ENCODE measurements at regions not wholly inside any gene's neighbourhood (a gene's known extent, or its start where the extent isn't known, plus 50 kb on each side); places are given as distances from the start of the nearest gene placed in this dataset.
"Not testable (repeated sequence)": the region's sequence is repeated elsewhere in the genome, so short reads cannot be mapped to it uniquely, and the experiment has no call there.

DNA sequence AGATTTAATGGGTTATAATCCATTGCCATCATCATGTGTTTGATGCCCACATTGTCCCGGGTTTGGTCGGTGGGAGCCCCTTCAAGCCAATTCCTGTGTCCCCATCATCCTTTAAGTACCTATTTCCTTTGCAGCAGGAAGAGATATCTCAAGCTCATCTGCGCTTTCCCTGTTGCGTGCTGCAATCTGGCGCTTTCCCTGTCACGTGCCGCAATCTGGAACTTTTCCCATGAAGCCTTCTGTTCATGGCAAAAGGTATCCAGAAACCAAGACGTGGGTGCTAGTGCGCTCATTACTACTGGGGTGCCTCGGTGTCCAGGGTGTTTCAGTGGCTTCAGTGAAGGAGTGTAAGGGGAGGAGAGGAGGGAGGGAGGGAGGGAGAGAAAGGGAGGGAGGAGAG lies 174.6 kb upstream of the ZNF469 start:
- no peak overlapping the region for H3K27ac ChIP-seq
- no peak for TF ChIP-seq ZFX (IDR thresholded peaks at IDR 0.05)
- TF ChIP-seq, protein P1, sequence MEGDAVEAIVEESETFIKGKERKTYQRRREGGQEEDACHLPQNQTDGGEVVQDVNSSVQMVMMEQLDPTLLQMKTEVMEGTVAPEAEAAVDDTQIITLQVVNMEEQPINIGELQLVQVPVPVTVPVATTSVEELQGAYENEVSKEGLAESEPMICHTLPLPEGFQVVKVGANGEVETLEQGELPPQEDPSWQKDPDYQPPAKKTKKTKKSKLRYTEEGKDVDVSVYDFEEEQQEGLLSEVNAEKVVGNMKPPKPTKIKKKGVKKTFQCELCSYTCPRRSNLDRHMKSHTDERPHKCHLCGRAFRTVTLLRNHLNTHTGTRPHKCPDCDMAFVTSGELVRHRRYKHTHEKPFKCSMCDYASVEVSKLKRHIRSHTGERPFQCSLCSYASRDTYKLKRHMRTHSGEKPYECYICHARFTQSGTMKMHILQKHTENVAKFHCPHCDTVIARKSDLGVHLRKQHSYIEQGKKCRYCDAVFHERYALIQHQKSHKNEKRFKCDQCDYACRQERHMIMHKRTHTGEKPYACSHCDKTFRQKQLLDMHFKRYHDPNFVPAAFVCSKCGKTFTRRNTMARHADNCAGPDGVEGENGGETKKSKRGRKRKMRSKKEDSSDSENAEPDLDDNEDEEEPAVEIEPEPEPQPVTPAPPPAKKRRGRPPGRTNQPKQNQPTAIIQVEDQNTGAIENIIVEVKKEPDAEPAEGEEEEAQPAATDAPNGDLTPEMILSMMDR (conservative IDR thresholded peaks at IDR 0.05): no peak

DNA sequence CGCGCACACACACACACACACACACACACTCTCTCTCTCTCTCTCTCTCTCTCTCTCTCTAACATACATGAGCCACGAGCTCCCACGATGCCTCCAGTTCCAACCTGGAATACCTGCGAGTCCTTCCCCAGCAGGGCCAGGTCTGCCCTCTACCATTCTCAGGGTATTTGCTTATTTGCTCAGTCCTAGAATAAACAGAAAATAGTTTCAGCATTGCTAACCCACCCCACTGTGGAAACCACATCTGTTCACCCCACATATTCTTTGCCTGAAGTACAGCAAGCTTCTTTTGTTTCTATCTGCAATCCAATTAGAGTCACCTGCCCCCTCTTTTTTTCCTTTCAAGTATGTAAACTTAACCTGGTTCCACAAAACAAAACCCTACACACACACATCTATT lies 174.0 kb upstream of the ZNF469 start:
- not testable (repeated sequence) for H3K27ac ChIP-seq

DNA sequence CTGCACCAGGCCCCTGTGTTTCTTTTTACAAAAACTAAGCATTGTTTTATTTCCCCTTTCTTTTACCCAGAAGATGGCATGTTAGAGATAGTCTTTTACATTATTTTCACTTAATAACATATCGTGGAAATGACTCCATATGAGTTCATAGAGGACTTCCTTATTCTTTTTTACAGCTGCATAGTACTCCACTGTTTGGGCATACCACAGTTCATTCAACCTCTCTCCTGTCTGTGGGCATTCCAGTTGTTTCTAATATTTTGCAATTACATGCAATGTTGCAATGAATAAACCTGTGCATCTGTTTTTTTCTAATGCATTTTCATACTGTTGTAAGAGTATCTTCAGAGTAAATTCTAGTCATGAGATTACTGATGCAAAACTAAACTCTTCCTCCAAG lies 173.2 kb upstream of the ZNF469 start:
- H3K27ac ChIP-seq: not testable (repeated sequence)

DNA sequence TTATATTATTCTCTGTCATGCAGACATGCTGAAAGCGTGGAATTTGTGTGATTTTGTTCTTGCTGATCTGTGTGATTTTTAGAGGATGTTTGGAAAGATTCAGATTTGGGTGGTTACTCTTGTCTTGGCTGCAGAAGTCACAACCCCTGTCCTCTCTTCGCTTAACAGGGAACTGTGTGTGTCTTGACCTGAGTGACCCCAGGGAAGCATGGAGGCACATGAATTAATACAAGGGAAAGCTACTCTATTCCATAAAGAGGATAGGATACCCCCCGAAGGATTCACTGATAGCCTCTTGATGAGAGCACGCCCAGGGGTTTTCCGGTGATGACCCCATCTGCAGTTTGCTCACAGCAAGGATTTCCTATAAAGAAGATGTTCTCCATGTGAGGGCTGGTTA lies 168.8 kb upstream of the ZNF469 start:
- H3K27ac ChIP-seq: not testable (repeated sequence)

DNA sequence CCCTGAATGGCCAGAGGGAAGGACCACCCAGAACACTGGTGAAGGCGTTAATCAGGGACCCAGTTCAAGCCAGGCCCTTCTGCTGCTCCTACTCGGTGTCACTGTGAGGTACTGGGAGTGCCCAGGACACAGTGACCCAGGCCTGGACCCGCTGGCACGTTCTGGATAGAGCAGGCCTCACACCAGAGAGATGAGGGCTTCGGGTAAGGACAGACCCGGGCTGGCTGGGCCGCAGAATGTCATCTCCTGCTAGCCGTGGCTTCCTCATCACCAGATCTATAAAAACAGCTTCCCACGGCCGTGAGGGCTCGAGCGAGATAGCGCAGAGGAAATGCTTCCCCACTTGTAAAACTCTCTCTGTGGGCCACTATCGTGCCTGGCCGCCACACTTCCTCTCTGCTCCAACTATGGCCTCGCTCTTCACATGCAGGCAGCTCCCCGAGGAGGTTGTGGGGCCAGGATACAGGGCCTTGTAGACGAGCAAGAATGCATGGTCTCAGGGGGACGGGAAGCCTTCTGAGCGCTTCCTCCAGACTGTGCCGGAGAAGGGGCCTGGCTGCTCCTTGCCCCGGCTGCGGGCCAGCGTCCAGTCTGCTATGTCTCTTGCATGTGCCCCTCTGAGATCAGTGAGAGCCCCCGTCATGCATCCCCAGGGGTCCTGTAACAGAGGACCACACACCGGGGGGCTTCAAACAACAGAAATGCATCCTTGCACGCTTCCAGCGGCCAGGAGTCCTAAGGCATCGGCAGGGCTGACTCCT lies 161.6 kb upstream of the ZNF469 start:
- H3K27ac ChIP-seq: not testable (repeated sequence)

DNA sequence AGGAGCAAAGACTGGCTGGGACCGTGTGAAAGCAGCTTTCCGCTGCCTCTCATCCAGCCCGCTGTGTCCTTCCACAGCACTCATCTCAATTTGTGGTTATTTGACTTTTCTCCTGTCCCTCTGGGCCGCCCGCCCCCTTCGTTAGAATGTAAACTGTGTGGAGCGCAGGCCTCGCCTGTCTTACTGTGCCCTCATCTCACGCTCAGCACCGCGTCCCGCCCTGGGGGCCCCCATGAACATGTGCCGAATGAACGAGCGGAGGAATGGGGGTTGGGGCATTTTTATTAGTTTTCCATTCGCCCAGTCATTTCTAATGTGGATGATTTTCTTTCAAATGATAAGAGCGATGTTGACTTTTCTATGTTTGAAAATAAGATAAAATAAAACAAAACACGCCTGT lies 159.1 kb upstream of the ZNF469 start:
- not testable (repeated sequence) for H3K27ac ChIP-seq

DNA sequence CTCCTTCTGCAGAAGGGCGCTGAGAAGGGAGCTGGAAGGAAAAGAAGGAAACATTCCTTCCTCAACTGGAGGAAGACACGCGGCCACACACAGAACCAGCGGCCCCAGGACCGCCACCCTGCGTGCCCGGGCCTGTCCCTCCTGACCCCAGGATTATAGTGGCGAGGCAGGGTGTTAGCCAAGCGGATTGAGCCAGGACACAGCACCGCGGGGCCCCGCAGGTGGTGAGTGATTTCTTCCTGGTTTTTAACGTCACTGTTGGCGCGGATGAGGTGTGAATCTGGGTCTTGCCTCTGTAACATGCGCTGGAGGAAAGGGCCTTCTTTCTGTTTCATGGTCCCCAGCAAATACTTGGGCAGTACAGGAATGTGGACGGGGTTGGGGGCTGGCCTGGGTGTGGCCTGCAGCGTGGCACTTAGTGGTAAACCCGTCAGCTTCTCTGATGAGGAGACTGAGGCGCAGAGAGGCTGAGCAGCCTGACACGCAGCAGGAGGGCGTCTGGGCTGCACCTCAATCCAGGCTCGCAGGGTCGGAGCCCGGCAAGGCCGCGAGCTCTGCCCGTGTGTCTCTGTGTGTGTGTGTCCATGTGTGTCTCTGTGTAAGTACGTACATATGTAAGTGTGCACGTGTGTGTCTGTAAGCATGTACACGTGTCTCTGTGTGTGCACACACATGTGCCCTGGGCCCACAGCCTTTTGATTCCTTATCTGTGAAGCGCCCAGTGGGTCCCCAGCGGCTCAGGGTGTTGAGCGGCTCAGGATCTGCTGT lies 158.4 kb upstream of the ZNF469 start:
- H3K27ac ChIP-seq: not testable (repeated sequence)

DNA sequence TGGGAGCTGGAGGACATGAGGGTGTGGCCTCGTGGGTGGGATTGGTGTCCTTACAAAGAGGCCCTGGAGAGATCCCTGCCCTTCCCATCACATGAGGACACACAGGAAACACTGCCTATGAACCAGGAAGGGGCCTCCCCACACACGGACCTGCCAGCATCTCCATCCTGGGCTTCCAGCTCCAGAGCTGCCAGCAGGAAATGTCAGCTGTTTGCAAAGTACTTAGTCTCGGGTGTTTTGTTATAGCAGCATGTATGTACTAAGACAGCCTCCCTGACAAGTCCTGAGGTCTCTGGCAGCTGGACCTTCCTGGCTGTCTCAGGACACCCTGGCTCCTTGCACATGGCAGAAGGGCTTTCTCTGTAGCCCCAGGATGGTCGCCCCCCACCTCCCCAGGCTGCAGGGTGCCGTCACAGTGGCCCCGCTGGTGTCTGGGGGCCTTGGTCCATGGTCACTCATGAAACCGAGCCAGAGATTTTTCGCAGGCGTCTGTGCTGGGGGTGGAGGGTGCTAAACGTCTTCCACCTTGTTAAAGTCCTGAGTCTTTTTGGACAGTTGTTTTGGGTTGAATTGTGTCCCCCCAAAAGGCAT lies 157.0 kb upstream of the ZNF469 start:
- H3K27ac ChIP-seq: not testable (repeated sequence)

DNA sequence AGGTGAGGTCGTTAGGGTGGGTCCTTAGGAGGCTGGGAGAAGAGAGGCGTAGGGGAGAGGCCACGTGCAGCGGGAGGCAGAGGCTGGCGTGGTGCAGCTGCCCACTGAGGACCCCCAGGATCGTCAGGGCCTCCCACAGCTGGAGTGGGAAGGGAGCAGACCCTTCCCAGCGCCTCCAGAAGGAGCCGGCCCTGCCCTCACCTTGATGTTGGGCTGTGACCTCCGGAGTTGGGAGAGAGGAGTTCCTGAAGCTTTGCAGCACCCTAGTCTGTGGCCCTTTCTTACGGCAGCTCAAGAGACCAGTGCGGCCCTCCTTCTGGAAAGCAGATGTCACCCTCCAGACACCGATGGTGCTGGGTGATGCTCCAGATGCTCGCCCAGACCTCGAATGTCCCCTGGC lies 156.5 kb upstream of the ZNF469 start:
- H3K27ac ChIP-seq: not testable (repeated sequence)

DNA sequence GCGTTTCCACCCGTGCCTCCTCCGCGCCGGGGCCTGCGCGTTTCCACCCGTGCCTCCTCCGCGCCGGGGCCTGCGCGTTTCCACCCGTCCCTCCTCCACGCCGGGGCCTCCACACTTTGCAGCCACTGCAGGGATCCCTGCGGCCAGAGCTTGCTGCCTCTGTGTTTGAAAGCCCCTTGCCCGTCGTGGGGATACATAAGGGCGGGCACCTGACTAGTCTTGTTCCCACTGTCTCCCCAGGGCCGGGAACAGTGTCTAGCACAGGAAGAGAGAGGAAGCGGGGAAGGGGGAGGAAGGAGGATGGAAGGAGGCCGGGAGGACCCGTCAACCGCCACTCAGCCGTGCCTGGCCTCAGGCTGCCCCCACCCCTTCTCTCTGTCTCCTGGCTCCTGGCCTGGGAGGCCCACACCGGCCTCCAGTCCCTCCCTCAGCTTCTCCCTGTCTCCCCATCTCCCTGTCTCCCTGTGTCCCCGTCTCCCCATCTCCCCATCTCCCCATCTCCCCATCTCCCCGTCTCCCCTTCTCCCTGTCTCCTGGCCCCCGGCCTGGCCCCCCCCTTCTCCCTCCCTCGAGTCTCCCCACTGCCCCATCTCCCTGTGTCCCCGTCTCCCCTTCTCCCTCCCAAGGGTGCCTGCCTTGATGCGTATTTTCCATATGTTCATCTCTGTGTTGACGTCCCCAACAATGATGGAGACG lies 155.6 kb upstream of the ZNF469 start:
- not testable (repeated sequence) for H3K27ac ChIP-seq

DNA sequence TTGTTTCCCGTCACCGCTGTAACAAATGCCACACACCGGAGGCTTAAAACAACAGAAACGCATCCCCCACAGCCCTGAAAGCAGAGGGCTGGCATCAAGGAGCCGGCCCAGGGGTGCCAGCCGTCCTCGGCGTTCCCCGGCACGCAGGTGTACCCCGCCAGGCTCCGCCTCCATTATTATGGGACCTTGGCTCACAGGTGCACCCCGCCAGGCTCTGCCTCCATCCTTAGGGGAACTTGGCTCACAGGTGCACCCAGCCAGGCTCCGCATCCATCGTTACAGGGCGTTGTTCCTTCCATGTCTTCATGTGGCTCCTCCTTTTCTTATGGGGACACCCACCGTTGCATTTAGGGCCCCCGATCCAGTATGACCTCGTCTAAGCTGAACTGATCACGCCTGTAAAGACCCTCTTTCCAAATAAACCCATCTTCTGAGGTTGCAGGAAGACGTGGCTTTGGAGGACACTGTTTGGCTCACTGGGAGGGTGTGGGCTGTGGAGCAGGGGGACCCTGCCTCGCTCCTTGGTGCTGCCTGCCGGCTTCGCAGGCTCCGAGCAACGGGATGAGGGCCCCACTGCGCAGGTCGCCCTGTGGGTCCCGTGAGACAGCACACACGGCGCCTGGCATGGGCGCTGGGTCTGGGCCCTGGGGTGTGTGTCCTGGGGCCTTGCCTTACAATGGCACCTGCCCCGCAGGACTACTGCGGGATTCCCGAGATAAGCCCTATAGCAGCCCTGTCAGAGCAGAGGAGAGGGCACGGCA lies 154.9 kb upstream of the ZNF469 start:
- H3K27ac ChIP-seq: not testable (repeated sequence)

DNA sequence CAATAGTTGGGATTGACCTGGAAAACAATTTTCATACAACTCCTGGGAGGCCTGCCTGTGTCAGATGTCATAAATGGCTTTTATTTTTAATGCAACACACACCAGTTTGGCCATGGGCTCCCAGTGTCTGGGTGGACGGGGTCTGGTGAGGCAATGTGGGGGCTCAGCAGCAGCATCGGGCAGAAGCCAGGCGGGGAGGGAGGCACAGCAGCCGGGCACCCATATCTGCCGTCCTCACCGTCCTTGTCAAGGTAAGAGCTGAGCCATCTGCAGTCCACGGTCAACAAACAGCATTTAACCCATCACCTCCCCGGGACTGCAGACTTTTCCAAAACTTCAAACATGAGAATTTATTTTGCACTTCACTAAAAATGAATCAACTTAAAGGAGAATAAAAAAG lies 154.0 kb upstream of the ZNF469 start:
- H3K27ac ChIP-seq: not testable (repeated sequence)

DNA sequence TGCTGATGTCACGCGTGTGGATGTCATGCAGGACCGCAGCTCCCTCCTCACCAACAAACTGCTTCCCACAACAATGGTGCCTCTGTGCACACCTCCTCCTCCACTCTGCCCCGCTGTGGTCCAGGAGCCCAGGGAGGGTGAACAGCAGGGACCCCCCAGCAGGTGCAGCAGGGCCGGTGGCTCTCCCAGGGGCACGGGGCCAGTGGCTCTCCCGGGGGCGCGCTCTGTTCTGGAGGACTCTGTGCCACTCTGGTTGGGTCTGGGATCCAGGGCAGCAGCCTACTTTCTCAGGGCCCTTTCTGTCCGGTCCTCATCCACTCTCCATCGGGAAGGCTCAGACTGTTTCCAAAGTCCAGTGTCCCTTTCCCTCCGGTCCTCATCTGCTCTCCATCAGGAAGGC lies 153.0 kb upstream of the ZNF469 start:
- H3K27ac ChIP-seq: not testable (repeated sequence)

DNA sequence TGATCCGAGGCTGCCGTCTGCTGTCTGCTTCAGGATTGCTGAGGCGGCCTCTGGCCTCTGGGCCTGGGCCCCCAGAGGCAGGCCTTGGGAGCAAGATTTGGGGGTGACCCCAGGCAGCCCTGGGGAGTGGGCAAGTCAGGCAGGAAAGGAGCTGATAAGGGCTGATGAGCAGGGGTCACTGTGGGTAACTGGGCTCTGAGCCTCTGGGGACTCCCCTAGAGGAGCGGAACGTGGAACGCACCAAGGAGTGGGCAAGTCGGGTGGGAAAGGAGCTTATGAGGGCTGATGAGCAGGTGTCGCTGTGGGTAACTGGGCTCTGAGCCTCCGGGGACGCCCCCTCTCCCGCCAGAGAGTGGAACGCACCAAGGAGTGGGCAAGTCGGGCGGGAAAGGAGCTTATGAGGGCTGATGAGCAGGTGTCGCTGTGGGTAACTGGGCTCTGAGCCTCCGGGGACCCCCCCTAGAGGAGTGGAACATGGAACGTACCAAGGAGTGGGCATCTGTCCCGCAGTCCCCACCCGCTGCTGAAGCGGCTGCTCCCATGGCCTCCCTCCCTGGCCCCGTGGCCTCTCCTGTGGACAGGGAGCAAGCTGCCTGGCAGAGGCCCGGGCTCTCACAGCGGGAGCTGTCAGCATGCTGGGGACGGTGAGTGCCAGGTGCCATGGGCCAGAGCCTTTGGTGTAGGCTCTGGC lies 152.3 kb upstream of the ZNF469 start:
- H3K27ac ChIP-seq: not testable (repeated sequence)

DNA sequence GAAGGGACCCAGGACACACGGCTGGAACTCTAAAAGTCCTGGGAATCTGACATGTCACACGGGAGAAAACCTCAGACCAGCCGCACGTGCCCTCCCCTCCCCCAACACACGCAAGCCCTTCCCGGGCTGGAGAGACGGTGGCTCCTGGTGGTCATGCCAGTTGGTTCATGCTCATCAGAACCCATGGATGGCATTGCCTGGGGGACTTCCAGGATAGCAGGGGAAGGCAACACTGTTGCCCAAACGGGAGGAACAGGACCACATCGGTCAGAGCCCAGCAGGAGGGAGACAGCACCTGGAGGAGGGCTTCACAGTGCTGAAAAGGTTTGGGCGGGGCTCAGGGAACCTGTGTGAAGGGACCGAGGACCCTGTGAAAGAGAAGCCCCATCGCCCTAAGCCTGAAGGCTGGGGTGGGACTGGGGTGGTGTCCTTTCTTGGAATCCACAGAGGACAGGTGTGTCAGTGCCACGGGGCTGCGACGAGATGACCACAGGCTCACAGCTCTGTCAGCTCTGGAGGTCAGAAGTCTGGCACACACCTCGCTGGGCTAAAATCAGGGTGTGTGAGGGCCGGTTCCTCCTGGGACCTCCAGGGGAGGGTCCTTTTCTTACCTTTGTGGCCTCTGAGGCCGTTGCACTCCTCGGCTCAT lies 151.7 kb upstream of the ZNF469 start:
- H3K27ac ChIP-seq: not testable (repeated sequence)

DNA sequence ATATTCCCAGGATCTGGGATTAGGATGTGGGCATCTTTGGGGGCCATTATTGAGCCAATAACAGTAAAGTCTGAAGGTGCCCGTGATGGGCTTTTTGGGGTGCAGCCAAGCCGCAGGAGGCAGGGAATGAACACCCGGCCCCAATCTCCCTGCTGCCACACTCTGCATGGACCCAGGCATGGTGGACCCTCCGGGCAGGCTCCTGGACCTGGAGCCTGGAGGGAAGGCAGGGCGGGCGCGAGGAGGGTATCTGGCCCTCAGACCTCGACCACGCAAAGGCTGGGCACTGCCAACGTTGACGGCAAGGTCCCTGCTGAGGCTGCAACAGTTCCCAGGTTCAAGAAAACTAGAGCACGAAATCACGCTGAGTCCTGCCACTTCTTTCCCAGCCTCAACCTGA lies 150.9 kb upstream of the ZNF469 start:
- not testable (repeated sequence) for H3K27ac ChIP-seq

DNA sequence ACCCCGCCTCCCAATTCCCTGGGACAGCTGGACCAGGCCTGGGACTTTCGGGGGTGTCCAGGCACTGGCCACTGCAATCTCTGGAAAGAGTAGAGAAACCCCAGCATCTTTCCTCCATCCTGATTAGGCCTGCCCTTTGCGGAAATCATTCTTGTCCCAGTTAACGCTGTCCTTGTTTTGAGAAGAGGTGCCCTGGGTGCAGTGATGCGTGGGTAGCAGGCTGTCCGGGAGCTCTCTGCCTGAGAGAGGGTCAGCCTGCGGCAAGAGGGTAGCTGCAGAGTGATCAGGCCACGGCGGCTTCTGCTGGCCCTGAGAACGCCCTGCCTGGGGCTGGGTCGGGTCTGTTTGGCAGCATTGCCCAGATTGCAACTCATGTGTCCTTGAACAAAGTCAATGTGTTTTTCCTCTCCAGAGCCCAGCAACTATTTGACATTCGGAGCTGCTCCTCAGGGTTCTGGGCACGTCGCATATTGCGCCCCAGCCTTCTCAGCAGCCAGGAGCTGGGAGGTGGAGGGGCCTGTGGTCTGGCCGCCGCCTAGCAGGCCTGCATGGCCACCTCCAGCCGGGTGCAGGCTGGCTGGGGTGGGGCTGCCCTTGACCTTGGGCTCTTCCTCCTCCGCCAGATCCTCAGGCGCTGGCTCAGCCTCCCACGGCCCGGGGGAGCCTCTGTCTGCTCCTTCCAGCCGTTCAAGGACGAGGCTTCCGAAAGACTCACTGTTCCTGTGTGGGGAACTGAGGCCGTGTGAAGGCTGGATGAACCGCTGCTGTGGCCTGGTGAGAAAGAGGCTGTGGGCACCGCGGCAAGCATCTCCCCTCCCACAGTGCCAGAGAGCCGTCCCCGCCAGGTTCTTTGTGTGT lies 150.1 kb upstream of the ZNF469 start:
- H3K27ac ChIP-seq: not testable (repeated sequence)
